Endothelial cell (in vitro differentiated cells): ENCODE measurements at regions not wholly inside any gene's neighbourhood (a gene's known extent, or its start where the extent isn't known, plus 50 kb on each side); places are given as distances from the start of the nearest gene placed in this dataset.
A peak's percentile ranks its signal among the peaks of the same experiment; 100 is the strongest.

ENCODE experiments used
- DNase-seq: peaks from one replicate; pipeline ENCODE4 v3.0.0; 2021; ENCODE audit warnings: low spot score
- H3K27ac Mint-ChIP-seq: one replicate; pipeline ENCODE4 v1.8.0; 2021; ENCODE audit warnings: mixed read lengths, inconsistent platforms; ENCODE audit not compliant: unreplicated experiment
- H3K27me3 Mint-ChIP-seq: one replicate; pipeline ENCODE4 v1.8.0; 2021; ENCODE audit warnings: mild to moderate bottlenecking, moderate library complexity, mixed read lengths, inconsistent platforms; ENCODE audit not compliant: unreplicated experiment
- H3K36me3 Mint-ChIP-seq: one replicate; pipeline ENCODE4 v1.8.0; 2021; ENCODE audit warnings: mild to moderate bottlenecking, low read depth, mixed read lengths, inconsistent platforms; ENCODE audit not compliant: unreplicated experiment
- H3K4me1 Mint-ChIP-seq: one replicate; pipeline ENCODE4 v1.8.0; 2021; ENCODE audit warnings: mild to moderate bottlenecking, mixed read lengths, inconsistent platforms; ENCODE audit not compliant: unreplicated experiment
- H3K4me3 Mint-ChIP-seq: one replicate; pipeline ENCODE4 v1.8.0; 2021; ENCODE audit warnings: mild to moderate bottlenecking, mixed read lengths, inconsistent platforms; ENCODE audit not compliant: unreplicated experiment
- H3K9me3 Mint-ChIP-seq: one replicate; pipeline ENCODE4 v1.8.0; 2021; ENCODE audit warnings: mixed read lengths, inconsistent platforms; ENCODE audit not compliant: unreplicated experiment
- CTCF ChIP-seq: fragments of 200-600 bp; sonication (generic); IDR thresholded peaks from one replicate; pipeline ENCODE4 v1.5.0; 2021; ENCODE audit warnings: antibody characterized with exemption; ENCODE audit not compliant: unreplicated experiment

DNA sequence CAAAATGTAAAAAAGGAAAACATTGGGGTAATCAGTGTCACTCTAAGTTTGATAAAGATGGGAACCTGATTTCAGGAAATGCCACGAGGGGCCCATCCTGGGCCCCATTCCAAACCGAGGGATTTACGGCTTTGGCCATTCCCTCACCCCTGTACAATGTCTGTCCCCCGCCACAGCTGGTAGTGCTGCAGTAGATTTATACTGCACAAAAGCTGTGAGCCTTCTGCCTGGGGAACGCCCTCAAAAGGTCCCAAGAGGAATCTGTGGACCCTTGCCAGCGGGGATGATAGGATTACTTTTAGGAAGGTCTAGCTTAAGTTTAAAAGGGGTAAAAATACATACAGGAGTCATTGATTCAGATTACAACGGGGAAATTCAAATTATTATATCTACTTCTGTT, 173.4 kb upstream of the SGCG start:
- H3K36me3 Mint-ChIP-seq: no peaks in the 10 kb centered on the region
- H3K4me1 Mint-ChIP-seq: no peaks in the 10 kb centered on the region
- H3K4me3 Mint-ChIP-seq: no peak overlapping the region
- no peaks in the 10 kb centered on the region for H3K9me3 Mint-ChIP-seq
- H3K27me3 Mint-ChIP-seq: no peaks in the 10 kb centered on the region
- no peak for TF ChIP-seq CTCF
- no peak overlapping the region for H3K27ac Mint-ChIP-seq
- DNase-seq: no peak

GRCh38 chr13:23018143-23018542, 162.6 kb upstream of the SGCG start:
- no peaks in the 10 kb centered on the region for H3K27me3 Mint-ChIP-seq
- no peaks in the 10 kb centered on the region for H3K4me1 Mint-ChIP-seq
- no peaks in the 10 kb centered on the region for H3K36me3 Mint-ChIP-seq
- H3K4me3 Mint-ChIP-seq: no peak overlapping the region
- no peak for TF ChIP-seq CTCF
- H3K27ac Mint-ChIP-seq: no peak overlapping the region
- no peak for DNase-seq
- peaks cover 4% of the 10 kb centered on the region for H3K9me3 Mint-ChIP-seq

DNA sequence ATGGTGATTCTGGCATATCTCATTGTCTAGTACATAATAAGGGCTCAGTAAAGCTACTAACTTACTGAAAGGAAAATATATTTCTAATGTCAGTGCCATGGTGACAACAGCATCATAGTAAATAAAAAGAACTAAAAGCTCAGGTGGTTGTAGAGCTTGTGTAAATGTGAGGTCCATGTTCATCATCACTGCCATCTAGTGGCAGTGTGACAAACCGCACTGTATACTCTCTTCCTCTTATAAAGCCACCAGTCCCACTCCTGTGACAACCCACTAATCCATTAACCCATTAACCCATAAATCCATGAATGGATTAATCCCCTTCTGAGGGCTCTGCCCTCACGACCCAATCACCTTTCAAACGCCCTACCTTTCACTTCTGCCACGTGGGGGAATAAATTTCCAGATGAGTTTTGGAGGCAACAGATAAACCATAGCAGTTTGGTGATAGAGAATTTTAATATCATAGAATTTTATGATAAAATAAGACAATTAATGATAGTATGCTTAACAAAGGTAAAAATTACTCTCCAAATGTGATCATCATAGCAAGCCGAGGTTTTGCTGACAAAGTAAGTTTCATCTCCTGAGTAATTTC, 160.4 kb upstream of the SGCG start:
- DNase-seq: peak; percentile 37
- H3K9me3 Mint-ChIP-seq: no peaks in the 10 kb centered on the region
- H3K27me3 Mint-ChIP-seq: peaks cover 3% of the 10 kb centered on the region
- H3K4me3 Mint-ChIP-seq: no peak overlapping the region
- TF ChIP-seq CTCF: peak; percentile 81
- no peaks in the 10 kb centered on the region for H3K4me1 Mint-ChIP-seq
- H3K27ac Mint-ChIP-seq: peak overlapping the region; percentile 49
- no peaks in the 10 kb centered on the region for H3K36me3 Mint-ChIP-seq

DNA sequence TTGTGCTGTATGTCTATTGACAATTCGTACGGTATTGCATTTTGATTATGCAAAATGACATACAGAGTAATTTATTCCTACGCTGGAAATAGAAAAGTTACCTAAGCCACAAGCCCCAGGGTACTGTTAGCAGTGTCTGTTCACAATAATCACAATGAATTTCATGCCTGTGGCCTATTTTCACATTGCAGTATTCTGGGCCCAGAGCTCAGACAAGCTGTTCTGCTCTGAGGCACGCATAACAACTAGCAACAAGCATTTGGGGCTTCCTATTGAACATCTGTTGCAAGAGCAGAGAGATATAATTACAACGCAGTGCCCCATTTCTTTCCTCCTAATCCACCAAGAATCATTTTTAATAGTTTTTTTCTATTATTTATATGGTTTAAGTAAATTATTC, 158.9 kb upstream of the SGCG start:
- H3K4me3 Mint-ChIP-seq: no peak overlapping the region
- no peak overlapping the region for H3K27ac Mint-ChIP-seq
- no peaks in the 10 kb centered on the region for H3K9me3 Mint-ChIP-seq
- H3K36me3 Mint-ChIP-seq: no peaks in the 10 kb centered on the region
- no peak for TF ChIP-seq CTCF
- no peak for DNase-seq
- H3K27me3 Mint-ChIP-seq: peaks cover 4% of the 10 kb centered on the region
- peaks cover 3% of the 10 kb centered on the region for H3K4me1 Mint-ChIP-seq

DNA sequence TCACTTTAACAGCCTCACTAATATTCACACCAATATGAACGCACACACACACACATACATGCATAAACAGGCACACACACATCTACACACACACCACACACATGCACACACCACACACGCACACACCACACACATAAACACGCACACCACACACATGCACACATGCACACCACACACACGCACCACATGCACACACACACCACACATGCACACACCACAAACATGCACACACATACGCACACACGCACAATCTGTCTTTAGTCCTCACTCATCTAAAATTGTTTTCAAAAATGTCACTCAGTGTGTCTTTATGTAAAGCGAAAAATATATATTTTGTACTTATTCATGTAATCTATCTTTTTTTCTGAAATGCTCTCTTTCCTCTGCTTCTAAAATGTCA, 158.1 kb upstream of the SGCG start:
- no peaks in the 10 kb centered on the region for H3K9me3 Mint-ChIP-seq
- DNase-seq: no peak
- no peak overlapping the region for H3K27ac Mint-ChIP-seq
- H3K4me1 Mint-ChIP-seq: peaks cover 3% of the 10 kb centered on the region
- no peak for TF ChIP-seq CTCF
- H3K4me3 Mint-ChIP-seq: no peak overlapping the region
- H3K36me3 Mint-ChIP-seq: no peaks in the 10 kb centered on the region
- H3K27me3 Mint-ChIP-seq: peaks cover 4% of the 10 kb centered on the region
